ENCODE measurements at regions not wholly inside any gene's neighbourhood (a gene's known extent, or its start where the extent isn't known, plus 50 kb on each side); places are given as distances from the start of the nearest gene placed in this dataset.

- H3K4me2 ChIP-seq (ENCODE audit: low read length), result no peak overlapping the region
- H3K9ac ChIP-seq (ENCODE audit: low read length), result no peak overlapping the region
- H3F3A ChIP-seq (ENCODE audit: insufficient read depth, low read length, poor library complexity, severe bottlenecking), result no peaks in the 10 kb centered on the region
- H3K9me2 ChIP-seq (ENCODE audit: insufficient read depth, low read length), result no peaks in the 10 kb centered on the region
- no peak overlapping the region for H3K27ac ChIP-seq (ENCODE audit: low read length)
- TF ChIP-seq CTCF (IDR thresholded peaks at IDR 0.05; ENCODE audit: poor library complexity, severe bottlenecking), result no peak
- TF ChIP-seq POLR2AphosphoS5 (IDR thresholded peaks at IDR 0.05), result no peak
- no peak for TF ChIP-seq EZH2 (IDR thresholded peaks at IDR 0.05; ENCODE audit: borderline replicate concordance, insufficient read depth, low read length, poor library complexity, severe bottlenecking)
- no peak for TF ChIP-seq TAF1 (IDR thresholded peaks at IDR 0.05; ENCODE audit: low read depth)
- TF ChIP-seq REST (IDR thresholded peaks at IDR 0.05; ENCODE audit: borderline replicate concordance), result no peak
- TF ChIP-seq RAD21 (conservative IDR thresholded peaks at IDR 0.05), result no peak
- no peak for TF ChIP-seq SMC3 (conservative IDR thresholded peaks at IDR 0.05; ENCODE audit: poor library complexity)
- TF ChIP-seq EP300 (conservative IDR thresholded peaks at IDR 0.05; ENCODE audit: poor library complexity, severe bottlenecking), result no peak
- no peak for TF ChIP-seq MXI1 (conservative IDR thresholded peaks at IDR 0.05; ENCODE audit: poor library complexity, severe bottlenecking)
- no peaks in the 10 kb centered on the region for H3K27me3 ChIP-seq (ENCODE audit: insufficient read depth, low read depth, low read length)
- H3K36me3 ChIP-seq (ENCODE audit: insufficient read depth, low read length), result no peaks in the 10 kb centered on the region
- no peaks in the 10 kb centered on the region for H3K9me3 ChIP-seq (ENCODE audit: low read length)
- H3K4me3 ChIP-seq (ENCODE audit: low read length), result no peak overlapping the region
- no peaks in the 10 kb centered on the region for H3K79me2 ChIP-seq (replicated peaks; ENCODE audit: insufficient read depth, low read length)
- no peaks in the 10 kb centered on the region for H4K20me1 ChIP-seq (ENCODE audit: insufficient read depth)
- no peak overlapping the region for H2AFZ ChIP-seq (ENCODE audit: low read depth, low read length)
Measured at GRCh38 chr14:86619726-86620125, 1089.8 kb downstream of the FLRT2 start.

- H2AFZ ChIP-seq (ENCODE audit: low read depth, low read length), result no peak overlapping the region
- H3K9me3 ChIP-seq (ENCODE audit: low read length), result no peaks in the 10 kb centered on the region
- no peak overlapping the region for H3K9ac ChIP-seq (ENCODE audit: low read length)
- H3K27ac ChIP-seq (ENCODE audit: low read length), result no peak overlapping the region
- no peaks in the 10 kb centered on the region for H4K20me1 ChIP-seq (ENCODE audit: insufficient read depth)
- TF ChIP-seq CTCF (IDR thresholded peaks at IDR 0.05; ENCODE audit: poor library complexity, severe bottlenecking), result no peak
- TF ChIP-seq POLR2AphosphoS5 (IDR thresholded peaks at IDR 0.05), result no peak
- no peak for TF ChIP-seq EP300 (conservative IDR thresholded peaks at IDR 0.05; ENCODE audit: poor library complexity, severe bottlenecking)
- TF ChIP-seq MXI1 (conservative IDR thresholded peaks at IDR 0.05; ENCODE audit: poor library complexity, severe bottlenecking), result no peak
- TF ChIP-seq TAF1 (IDR thresholded peaks at IDR 0.05; ENCODE audit: low read depth), result no peak
- no peak for TF ChIP-seq REST (IDR thresholded peaks at IDR 0.05; ENCODE audit: borderline replicate concordance)
- no peak for TF ChIP-seq SMC3 (conservative IDR thresholded peaks at IDR 0.05; ENCODE audit: poor library complexity)
- TF ChIP-seq EZH2 (IDR thresholded peaks at IDR 0.05; ENCODE audit: borderline replicate concordance, insufficient read depth, low read length, poor library complexity, severe bottlenecking), result no peak
- no peak for TF ChIP-seq RAD21 (conservative IDR thresholded peaks at IDR 0.05)
- H3K4me2 ChIP-seq (ENCODE audit: low read length), result no peak overlapping the region
- H3K4me3 ChIP-seq (ENCODE audit: low read length), result no peak overlapping the region
- H3K79me2 ChIP-seq (replicated peaks; ENCODE audit: insufficient read depth, low read length), result no peaks in the 10 kb centered on the region
- H3K9me2 ChIP-seq (ENCODE audit: insufficient read depth, low read length), result no peaks in the 10 kb centered on the region
- no peaks in the 10 kb centered on the region for H3F3A ChIP-seq (ENCODE audit: insufficient read depth, low read length, poor library complexity, severe bottlenecking)
- H3K27me3 ChIP-seq (ENCODE audit: insufficient read depth, low read depth, low read length), result no peaks in the 10 kb centered on the region
- H3K36me3 ChIP-seq (ENCODE audit: insufficient read depth, low read length), result no peaks in the 10 kb centered on the region
Measured at GRCh38 chr14:86613786-86614185, 1083.8 kb downstream of the FLRT2 start.
